GM12878 (cell line): ENCODE measurements at regions not wholly inside any gene's neighbourhood (a gene's known extent, or its start where the extent isn't known, plus 50 kb on each side); places are given as distances from the start of the nearest gene placed in this dataset.
"Not testable (repeated sequence)": the region's sequence is repeated elsewhere in the genome, so short reads cannot be mapped to it uniquely, and the experiment has no call there.

ENCODE experiments used
- POLR2AphosphoS5 ChIP-seq: IDR thresholded peaks from 2 replicates; pipeline ENCODE4 v1.6.1; 2011; ENCODE audit warnings: mild to moderate bottlenecking, low read length, inconsistent platforms
- SP1 ChIP-seq: IDR thresholded peaks from one replicate; pipeline ENCODE4 v1.6.1; 2011; ENCODE audit warnings: low read depth, low read length

- not testable (repeated sequence) for TF ChIP-seq SP1, POLR2AphosphoS5
Observed at GRCh38 chr3:124651416-124651815, 78.8 kb upstream of the UMPS start.
